HG02885 (cell line): ENCODE measurements at regions not wholly inside any gene's neighbourhood (a gene's known extent, or its start where the extent isn't known, plus 50 kb on each side); places are given as distances from the start of the nearest gene placed in this dataset.

Experiments
- ATAC-seq: cut with Tn5 transposase; IDR thresholded peaks from one replicate; pipeline ENCODE4 v1.9.1; 2021; ENCODE audit warnings: mild to moderate bottlenecking; ENCODE audit not compliant: unreplicated experiment, poor library complexity

- no peak for ATAC-seq
These were observed 50.5 kb upstream of the ADA2 start for GRCh38 chr22:17269607-17270261.

- no peak for ATAC-seq
These were observed 50.0 kb upstream of the ADA2 start for GRCh38 chr22:17269224-17269606.
